ENCODE measurements at regions not wholly inside any gene's neighbourhood (a gene's known extent, or its start where the extent isn't known, plus 50 kb on each side); places are given as distances from the start of the nearest gene placed in this dataset.

DNA sequence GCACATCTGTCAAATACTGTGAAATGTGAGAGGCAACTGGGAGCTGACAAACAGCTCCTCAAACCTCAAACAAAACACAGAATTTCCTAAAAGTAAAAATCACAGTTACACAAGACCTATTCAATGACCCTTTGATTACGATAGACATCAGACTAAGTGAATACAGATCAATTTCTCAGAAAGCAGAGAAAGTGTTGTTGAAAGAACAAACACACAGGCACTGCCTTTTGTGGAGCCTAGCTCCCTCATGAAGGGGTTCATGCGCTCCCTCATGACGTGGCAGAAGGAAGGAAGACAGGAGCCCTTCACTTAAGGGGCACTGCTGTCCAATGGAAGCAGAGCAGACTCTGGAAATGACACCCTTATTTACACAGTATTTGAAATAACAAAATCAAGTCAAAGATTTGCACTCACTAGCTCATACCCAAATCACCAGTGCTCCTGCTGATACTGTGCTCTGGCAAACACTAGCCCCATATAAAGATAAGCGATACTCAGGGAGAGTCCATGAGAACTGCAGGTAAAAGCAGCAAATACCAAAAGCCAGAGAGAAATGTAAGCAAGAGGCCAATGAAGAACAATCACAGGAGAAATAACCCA lies 144.9 kb downstream of the KLF12 start:
- TF ChIP-seq CTCF (IDR thresholded peaks at IDR 0.05), result no peak

DNA sequence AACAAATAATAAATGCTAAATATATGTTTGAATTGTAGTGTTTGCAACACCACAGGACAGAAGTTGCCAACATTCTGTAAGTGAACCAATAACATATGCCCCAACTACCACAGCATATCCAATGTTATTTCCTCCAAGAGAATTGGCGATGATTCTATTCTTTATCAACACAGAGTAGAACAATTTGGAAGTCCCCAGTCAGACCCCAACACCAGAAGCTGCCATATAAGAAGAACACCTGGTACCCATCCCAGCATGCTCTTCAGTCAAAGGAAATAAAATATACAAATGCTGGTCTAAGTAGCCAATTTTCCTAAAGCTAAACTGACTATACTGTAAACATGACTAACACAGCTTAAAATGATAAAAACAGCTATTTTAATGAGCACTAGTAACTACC lies 145.7 kb downstream of the KLF12 start:
- no peak for TF ChIP-seq CTCF (IDR thresholded peaks at IDR 0.05)

- no peak for TF ChIP-seq CTCF (IDR thresholded peaks at IDR 0.05)
Observed at GRCh38 chr13:73987618-73988017, 146.6 kb downstream of the KLF12 start.

GRCh38 chr13:73985783-73986182 lies 148.4 kb downstream of the KLF12 start:
- no peak for TF ChIP-seq CTCF (IDR thresholded peaks at IDR 0.05)

- TF ChIP-seq CTCF (IDR thresholded peaks at IDR 0.05), result no peak
Observed at GRCh38 chr13:73984949-73985691, 149.1 kb downstream of the KLF12 start.

DNA sequence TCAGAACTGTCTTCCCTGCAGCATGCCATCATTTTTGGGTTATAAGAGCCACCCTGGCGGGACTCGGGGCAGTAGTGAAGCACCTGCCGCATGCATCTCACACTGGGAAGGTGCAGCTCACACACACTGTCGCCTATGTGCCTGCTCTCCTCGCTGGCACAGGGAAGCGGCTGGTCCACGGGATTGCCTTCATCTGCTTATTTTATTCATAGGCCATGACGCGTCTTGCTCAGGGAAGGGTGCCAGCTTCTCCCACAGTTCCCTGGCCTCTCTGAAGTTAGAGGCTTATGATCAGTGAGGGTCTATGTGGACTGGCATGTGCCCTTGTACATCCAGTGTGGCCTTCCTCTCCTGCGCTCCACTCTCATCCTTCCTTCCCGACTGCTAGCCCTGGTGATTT lies 150.0 kb downstream of the KLF12 start:
- no peak for TF ChIP-seq CTCF (IDR thresholded peaks at IDR 0.05)

DNA sequence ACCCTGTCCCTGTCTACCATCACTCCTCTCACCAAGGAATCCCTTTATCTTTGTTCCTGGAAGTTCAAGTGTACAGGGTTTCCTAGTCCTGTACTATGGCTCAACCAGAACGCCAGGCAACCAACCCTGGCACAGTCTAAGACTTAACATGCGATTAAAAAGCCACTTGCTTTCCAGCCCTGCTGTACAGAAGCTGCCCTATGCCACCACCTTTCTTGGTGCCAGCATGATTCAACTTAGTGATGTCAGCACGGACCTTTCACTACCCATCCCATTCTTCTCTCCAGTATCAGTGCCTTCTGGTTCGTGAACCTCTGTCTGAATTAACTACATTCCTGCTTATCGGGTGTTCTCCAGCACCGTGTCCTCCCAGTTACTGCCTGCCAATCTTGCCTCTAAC lies 151.1 kb downstream of the KLF12 start:
- TF ChIP-seq CTCF (IDR thresholded peaks at IDR 0.05), result no peak

All from LNCAP (cell line).